ENCODE measurements at regions not wholly inside any gene's neighbourhood (a gene's known extent, or its start where the extent isn't known, plus 50 kb on each side); places are given as distances from the start of the nearest gene placed in this dataset.

- no peak overlapping the region for H4K5ac ChIP-seq (ENCODE audit: insufficient read length, low read depth, low read length)
- H3K56ac ChIP-seq (ENCODE audit: insufficient read length, low read depth, low read length), result no peak overlapping the region
- no peak overlapping the region for H4K8ac ChIP-seq (replicated peaks; ENCODE audit: insufficient read length, low read depth, low read length)
- no peak overlapping the region for H2AK5ac ChIP-seq (ENCODE audit: insufficient read length, low read length)
- no peaks in the 10 kb centered on the region for H3K23me2 ChIP-seq (ENCODE audit: insufficient read length, low read depth, low read length, poor library complexity, severe bottlenecking)
- Mint-ChIP-seq H3K27me3 (ENCODE audit: low read depth) (no peaks in the 10 kb centered on the region; the same call in 1 of the 2 replicates), H3K4me1 (no peaks in the 10 kb centered on the region), H3K36me3 (ENCODE audit: insufficient read depth in 1 of 3, low read depth in 3 of 3) (no peaks in the 10 kb centered on the region), H3K9me3 (peaks cover 0 to 3% of the 10 kb centered on the region in 2 experiments; a peak in 2 of 5 replicates), H3K4me3 (no peak overlapping the region), H3K27ac (no peak overlapping the region)
- no peak overlapping the region for H3K18ac ChIP-seq (ENCODE audit: insufficient read length, low read depth, low read length)
- H3K14ac ChIP-seq (ENCODE audit: insufficient read depth, low read length), result no peak overlapping the region
- H2BK20ac ChIP-seq (ENCODE audit: low read depth, low read length, poor library complexity, severe bottlenecking), result no peak overlapping the region
- H3T11ph ChIP-seq (ENCODE audit: low read length), result no peak overlapping the region
- no peaks in the 10 kb centered on the region for H3K9me3 ChIP-seq (ENCODE audit: control insufficient read depth, low read depth, low read length)
- H3K79me1 ChIP-seq (ENCODE audit: insufficient read depth, low read depth, low read length, poor library complexity, severe bottlenecking), result no peaks in the 10 kb centered on the region
- H3K4me2 ChIP-seq (ENCODE audit: insufficient read depth, insufficient read length, low read length), result no peak overlapping the region
- no peak overlapping the region for H3K9ac ChIP-seq (ENCODE audit: extremely low read depth, insufficient read length, low read length)
- H3K4ac ChIP-seq (ENCODE audit: low read depth, low read length), result no peak overlapping the region
- no peak overlapping the region for H2BK15ac ChIP-seq (ENCODE audit: low read depth, low read length)
- H4K20me1 ChIP-seq (ENCODE audit: control insufficient read depth, insufficient read depth, insufficient read length), result no peaks in the 10 kb centered on the region
- no peak overlapping the region for H2BK5ac ChIP-seq (ENCODE audit: insufficient read length, low read length)
- H3K27ac ChIP-seq (ENCODE audit: insufficient read length, low read depth, low read length), result no peak overlapping the region
- no peak for TF ChIP-seq CTCF (conservative IDR thresholded peaks at IDR 0.05)
- no CpG with 5 or more reads among the region's 2 CpGs for WGBS (ENCODE audit: extremely low coverage, insufficient read length, low lambda C conversion rate)
- H3K27me3 ChIP-seq (ENCODE audit: insufficient read depth, low read length), result no peaks in the 10 kb centered on the region
- no peak overlapping the region for H2BK12ac ChIP-seq (ENCODE audit: insufficient read length, low read depth, low read length)
- H3K23ac ChIP-seq (ENCODE audit: insufficient read length, low read depth, low read length), result no peak overlapping the region
- no peaks in the 10 kb centered on the region for H3K79me2 ChIP-seq (ENCODE audit: insufficient read depth, low read length)
- H2BK120ac ChIP-seq (ENCODE audit: low read depth, low read length, poor library complexity, severe bottlenecking), result no peak overlapping the region
- no peak overlapping the region for H2AFZ ChIP-seq (ENCODE audit: low read length)
- H4K91ac ChIP-seq (ENCODE audit: insufficient read length, low read depth, low read length), result no peak overlapping the region
- no peaks in the 10 kb centered on the region for H3K4me1 ChIP-seq (ENCODE audit: insufficient read depth, low read length)
- DNase-seq, result no peak
Observed at GRCh38 chr9:80114241-80114640, 542.5 kb downstream of the TLE4 start.

All from H9 (cell line).